Stimulated activated naive B cell treated with anti-CD40 and anti-IgM and Interleukin-4, amounts not matched to agents 10 μg/mL and 1 μg/mL and 100 μg/mL, for 72 hours (primary cell): ENCODE measurements at regions not wholly inside any gene's neighbourhood (a gene's known extent, or its start where the extent isn't known, plus 50 kb on each side); places are given as distances from the start of the nearest gene placed in this dataset.
"Not testable (repeated sequence)": the region's sequence is repeated elsewhere in the genome, so short reads cannot be mapped to it uniquely, and the experiment has no call there.

Source experiments
- ATAC-seq, 2 donors: fragments of 150-1000 bp; cut with Tn5 transposase; replicated peaks; 2 replicates each; pipeline ENCODE4 v1.10.0; 2021; ENCODE audit warnings: moderate library complexity in 1 of 2
- DNase-seq: peaks from one replicate; pipeline ENCODE4 v3.0.0; 2021
- H3K27ac Mint-ChIP-seq: one replicate; pipeline ENCODE4 v1.8.0; 2022; ENCODE audit warnings: mild to moderate bottlenecking, mixed read lengths
- H3K27me3 Mint-ChIP-seq, 2 donors: one replicate each; pipeline ENCODE4 v1.8.0; 2022; ENCODE audit warnings: mixed read lengths in 2 of 2
- H3K36me3 Mint-ChIP-seq, 2 donors: one replicate each; pipeline ENCODE4 v1.8.0; 2022; ENCODE audit warnings: mixed read lengths in 2 of 2, mild to moderate bottlenecking in 1 of 2
- H3K4me1 Mint-ChIP-seq, 2 donors: one replicate each; pipeline ENCODE4 v1.8.0; 2022; ENCODE audit warnings: mixed read lengths in 2 of 2, mild to moderate bottlenecking in 1 of 2
- H3K4me3 Mint-ChIP-seq, 2 donors: one replicate each; pipeline ENCODE4 v1.8.0; 2022; ENCODE audit warnings: mild to moderate bottlenecking in 2 of 2, mixed read lengths in 2 of 2, moderate library complexity in 1 of 2
- H3K9me3 Mint-ChIP-seq, 2 donors: one replicate each; pipeline ENCODE4 v1.8.0; 2022; ENCODE audit warnings: mixed read lengths in 2 of 2, mild to moderate bottlenecking in 1 of 2

DNA sequence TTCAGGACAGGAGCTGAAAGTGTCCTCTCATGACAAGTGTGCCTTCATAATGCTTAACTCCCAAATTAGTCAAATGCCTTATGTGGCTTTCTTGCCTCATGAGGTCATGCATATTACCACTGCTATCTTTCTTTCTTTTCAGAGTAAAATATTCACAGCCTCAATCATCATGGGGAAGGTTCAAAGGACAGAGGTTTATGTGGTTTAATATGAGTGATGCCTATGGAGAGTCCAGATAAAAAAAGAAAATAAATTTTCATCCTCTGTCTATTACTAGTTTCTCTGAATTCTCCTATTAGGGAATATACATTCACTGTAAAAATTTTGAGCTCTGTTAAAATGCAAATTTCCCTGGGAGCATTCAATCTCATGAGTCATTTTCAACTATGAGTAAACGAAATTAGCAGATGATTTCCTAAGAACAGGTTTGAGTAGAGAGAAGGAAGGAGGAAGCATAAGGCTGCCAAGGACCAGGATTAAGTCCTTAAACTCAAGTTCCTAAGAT is 396.9 kb upstream of the ADGRB3 start:
- Mint-ChIP-seq H3K9me3 (no peaks in the 10 kb centered on the region), H3K36me3 (no peaks in the 10 kb centered on the region), H3K4me1 (no peaks in the 10 kb centered on the region), H3K27me3 (no peaks in the 10 kb centered on the region), H3K27ac (no peak overlapping the region), H3K4me3 (peak overlapping the region in 1 of 2 donors; percentile 7)
- no peak for DNase-seq
- peak; percentile 67 to 72 for ATAC-seq

DNA sequence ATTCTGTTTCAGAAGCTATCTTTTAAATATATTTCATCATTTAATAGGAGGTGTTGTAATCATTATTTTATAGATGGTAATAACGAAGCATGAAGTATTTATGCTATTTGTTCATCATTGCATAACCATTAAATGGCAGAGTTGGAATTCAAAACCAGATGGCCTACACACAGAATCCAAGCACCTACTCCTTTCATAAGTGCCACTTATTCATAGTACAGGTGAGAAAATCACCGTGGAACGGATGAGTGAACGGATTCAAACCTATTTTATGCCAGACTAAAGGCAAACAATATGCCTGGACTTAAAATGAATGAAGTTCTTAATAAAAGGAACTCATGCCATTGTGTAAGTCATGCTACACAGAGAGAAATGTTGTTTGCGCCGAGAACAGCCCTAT is 397.9 kb upstream of the ADGRB3 start:
- no peak for DNase-seq
- no peak overlapping the region for H3K4me3 Mint-ChIP-seq
- ATAC-seq: no peak
- H3K9me3 Mint-ChIP-seq: no peaks in the 10 kb centered on the region
- H3K36me3 Mint-ChIP-seq: no peaks in the 10 kb centered on the region
- H3K27me3 Mint-ChIP-seq: no peaks in the 10 kb centered on the region
- no peak overlapping the region for H3K27ac Mint-ChIP-seq
- H3K4me1 Mint-ChIP-seq: no peaks in the 10 kb centered on the region

DNA sequence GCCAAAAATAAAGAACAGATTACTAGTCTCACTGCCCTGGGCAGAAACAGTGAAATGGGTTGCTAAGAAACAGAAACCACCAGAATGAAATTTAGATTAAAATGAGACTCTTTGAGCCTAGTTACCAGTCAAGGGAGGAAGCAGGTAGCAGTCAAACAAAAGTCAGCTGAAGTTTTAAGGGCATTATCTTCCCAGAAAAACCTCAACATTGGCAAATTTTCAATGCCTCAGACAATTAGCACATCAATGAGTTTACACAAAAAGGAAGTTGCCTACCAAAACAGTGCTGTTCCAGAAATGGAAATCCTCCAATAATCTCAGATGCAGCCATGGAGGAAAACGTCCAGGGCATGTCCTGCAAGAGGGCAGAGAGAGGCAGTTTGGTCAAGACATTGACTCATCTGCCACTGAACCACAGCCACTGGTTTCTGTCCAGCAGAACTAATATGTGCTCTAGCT is 399.7 kb upstream of the ADGRB3 start:
- no peaks in the 10 kb centered on the region for H3K27me3 Mint-ChIP-seq
- H3K27ac Mint-ChIP-seq: no peak overlapping the region
- ATAC-seq (no peak), DNase-seq (no peak)
- H3K4me1 Mint-ChIP-seq: no peaks in the 10 kb centered on the region
- H3K36me3 Mint-ChIP-seq: no peaks in the 10 kb centered on the region
- H3K9me3 Mint-ChIP-seq: no peaks in the 10 kb centered on the region
- no peak overlapping the region for H3K4me3 Mint-ChIP-seq

DNA sequence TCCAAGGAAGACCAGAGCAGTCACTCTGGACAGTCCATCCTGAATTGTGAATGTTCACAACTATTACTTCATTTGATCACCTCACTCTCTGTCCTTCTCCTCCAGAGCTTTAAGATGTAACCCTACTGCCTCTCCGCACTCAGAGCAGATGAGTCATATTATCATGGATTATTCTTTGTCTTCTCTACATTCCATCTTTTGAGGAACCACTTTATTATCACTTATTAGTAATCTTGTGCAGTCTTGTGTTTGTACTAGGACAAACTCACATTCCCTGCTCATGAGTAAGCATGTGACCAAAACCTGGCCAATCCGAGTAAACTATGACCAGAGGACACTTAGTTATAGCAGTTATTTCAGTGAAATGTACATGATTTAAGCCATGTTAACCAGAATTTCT is 401.5 kb upstream of the ADGRB3 start:
- no peak overlapping the region for H3K4me3 Mint-ChIP-seq
- no peaks in the 10 kb centered on the region for H3K4me1 Mint-ChIP-seq
- H3K27ac Mint-ChIP-seq: no peak overlapping the region
- H3K27me3 Mint-ChIP-seq: no peaks in the 10 kb centered on the region
- ATAC-seq (no peak), DNase-seq (no peak)
- H3K36me3 Mint-ChIP-seq: no peaks in the 10 kb centered on the region
- H3K9me3 Mint-ChIP-seq: no peaks in the 10 kb centered on the region

DNA sequence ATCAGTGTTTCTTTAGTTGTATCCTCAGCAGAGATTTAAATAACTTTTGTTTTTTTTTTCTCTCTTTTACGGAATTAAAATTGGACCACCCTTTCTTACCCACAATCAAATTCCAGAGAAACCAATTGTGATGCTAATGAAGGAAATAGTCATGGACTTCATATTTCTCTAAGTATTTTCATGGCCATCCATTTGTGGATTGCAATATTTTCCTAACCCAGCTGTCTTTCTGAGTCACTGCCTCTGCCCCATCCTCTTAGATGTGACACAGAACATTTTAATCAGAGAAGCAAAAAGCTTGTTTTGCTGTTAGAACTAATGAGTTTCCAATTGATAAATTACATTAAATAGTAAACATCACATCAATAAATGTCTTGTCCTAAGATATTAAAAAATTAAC is 405.5 kb upstream of the ADGRB3 start:
- no peaks in the 10 kb centered on the region for H3K9me3 Mint-ChIP-seq

DNA sequence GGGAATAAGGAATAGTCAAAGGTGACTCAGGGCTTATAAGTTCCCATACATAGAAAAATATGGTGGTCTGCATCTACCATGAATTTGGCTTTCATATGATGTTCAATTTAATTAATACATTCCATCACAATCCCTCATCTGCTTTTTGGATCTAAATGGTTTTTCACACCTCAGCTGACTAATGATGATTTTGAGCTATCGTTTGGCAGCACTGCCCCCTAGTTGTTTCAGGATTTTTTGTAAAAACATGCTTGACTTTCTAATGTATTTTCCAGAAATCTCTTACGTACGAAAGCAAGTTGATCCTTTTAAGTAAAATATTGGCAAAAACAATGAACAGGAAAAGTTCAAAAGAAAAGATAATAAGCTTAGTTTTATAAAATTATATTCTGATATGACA is 408.6 kb upstream of the ADGRB3 start:
- Mint-ChIP-seq H3K4me1 (no peaks in the 10 kb centered on the region), H3K27ac (no peak overlapping the region), H3K9me3 (no peaks in the 10 kb centered on the region), H3K27me3 (no peaks in the 10 kb centered on the region), H3K36me3 (no peaks in the 10 kb centered on the region), H3K4me3 (no peak overlapping the region)
- ATAC-seq (no peak), DNase-seq (no peak)

More for the DNA sequence above, 405.5 kb upstream of the ADGRB3 start:
- no peaks in the 10 kb centered on the region for H3K27me3 Mint-ChIP-seq
- no peak overlapping the region for H3K4me3 Mint-ChIP-seq
- no peak for DNase-seq
- ATAC-seq: no peak
- no peaks in the 10 kb centered on the region for H3K4me1 Mint-ChIP-seq
- no peaks in the 10 kb centered on the region for H3K36me3 Mint-ChIP-seq
- no peak overlapping the region for H3K27ac Mint-ChIP-seq

DNA sequence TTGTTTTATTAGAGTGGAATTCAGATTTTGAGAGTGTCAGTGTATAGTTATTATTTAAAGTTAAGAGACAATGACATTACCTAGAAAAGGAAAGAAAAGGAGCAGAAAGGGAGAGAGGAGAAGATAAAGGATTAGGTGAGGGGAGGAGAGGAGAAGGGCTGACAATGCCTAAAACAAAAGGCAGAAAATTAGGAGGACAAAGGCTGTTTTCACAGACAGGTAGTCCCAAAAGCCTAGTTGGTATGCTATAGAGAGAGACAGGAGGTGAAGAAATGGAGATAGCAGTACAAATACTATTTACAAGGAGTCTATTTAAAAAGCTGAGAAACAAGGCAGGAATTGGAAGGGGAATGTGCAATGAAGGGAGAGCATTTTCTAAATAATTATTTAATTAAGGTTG is 409.4 kb upstream of the ADGRB3 start:
- no peaks in the 10 kb centered on the region for H3K36me3 Mint-ChIP-seq
- no peak overlapping the region for H3K27ac Mint-ChIP-seq
- H3K27me3 Mint-ChIP-seq: no peaks in the 10 kb centered on the region
- no peaks in the 10 kb centered on the region for H3K9me3 Mint-ChIP-seq
- DNase-seq: no peak
- H3K4me1 Mint-ChIP-seq: no peaks in the 10 kb centered on the region
- ATAC-seq: no peak
- no peak overlapping the region for H3K4me3 Mint-ChIP-seq

DNA sequence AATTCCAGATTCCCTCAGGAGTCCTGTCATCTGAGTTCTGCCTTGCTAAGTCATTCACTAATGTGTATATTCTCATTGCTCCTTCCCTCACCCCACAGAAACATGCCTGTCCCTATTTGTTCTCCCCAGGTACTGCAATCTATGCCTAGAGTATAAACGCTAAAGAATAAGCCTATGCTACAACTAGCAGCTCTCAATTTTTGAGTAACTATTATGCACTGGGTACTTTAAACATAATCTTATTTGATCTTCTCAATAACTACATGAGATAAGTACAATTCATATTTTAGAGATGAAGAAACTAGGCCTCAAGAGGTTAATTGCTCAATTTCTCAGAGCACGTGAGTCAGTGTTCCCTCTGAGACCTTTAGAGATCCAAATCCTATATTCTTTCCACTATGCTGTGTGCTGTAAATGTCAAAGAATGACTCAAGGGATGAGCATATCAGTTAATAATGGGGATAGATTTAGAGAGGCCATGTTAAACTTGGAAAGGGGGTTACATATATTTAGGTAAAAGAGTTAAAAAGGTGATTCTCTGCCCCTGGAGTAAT is 423.8 kb upstream of the ADGRB3 start:
- Mint-ChIP-seq H3K27me3 (no peaks in the 10 kb centered on the region), H3K4me3 (no peak overlapping the region), H3K36me3 (no peaks in the 10 kb centered on the region), H3K27ac (no peak overlapping the region), H3K4me1 (no peaks in the 10 kb centered on the region), H3K9me3 (peaks cover 18 to 23% of the 10 kb centered on the region in 2 donors)
- DNase-seq (no peak), ATAC-seq (no peak)

DNA sequence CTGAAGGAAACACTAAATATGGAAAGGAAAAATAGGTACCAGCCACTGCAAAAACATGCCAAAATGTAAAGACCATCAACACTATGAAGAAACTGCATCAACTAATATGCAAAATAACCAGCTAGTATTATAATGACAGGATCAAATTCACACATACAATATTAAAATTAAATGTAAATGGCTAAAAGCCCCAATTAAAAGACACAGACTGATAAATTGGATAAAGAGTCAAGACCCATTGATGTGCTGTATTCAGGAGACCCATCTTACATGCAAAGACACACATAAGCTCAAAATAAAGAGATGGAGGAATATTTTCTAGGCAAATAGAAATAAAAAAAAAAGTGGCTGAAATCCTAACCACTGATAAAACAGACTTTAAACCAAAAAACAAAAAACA is 427.5 kb upstream of the ADGRB3 start:
- H3K4me3 Mint-ChIP-seq, H3K4me1 Mint-ChIP-seq, DNase-seq, H3K27ac Mint-ChIP-seq, H3K27me3 Mint-ChIP-seq, H3K36me3 Mint-ChIP-seq, ATAC-seq: not testable (repeated sequence)
- peaks cover 11 to 15% of the 10 kb centered on the region in 2 donors for H3K9me3 Mint-ChIP-seq

DNA sequence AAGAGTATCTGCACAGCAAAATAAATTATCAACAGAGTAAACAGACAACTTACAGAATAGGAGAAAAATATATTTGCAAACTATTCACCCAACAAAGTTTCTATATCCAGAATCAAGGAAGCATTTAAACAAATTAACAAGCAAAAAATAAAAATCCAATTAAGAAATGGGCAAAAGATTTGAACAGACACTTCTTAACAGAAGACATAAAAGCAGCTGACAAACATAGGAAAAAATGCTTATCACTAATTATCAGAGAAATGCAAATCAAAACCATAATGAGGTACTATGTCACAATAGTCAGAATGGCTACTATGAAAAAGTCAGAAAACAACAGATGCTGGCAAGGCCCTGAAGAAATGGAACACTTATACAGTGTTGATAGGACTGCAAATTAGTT is 434.2 kb upstream of the ADGRB3 start:
- Mint-ChIP-seq H3K27me3 (no peaks in the 10 kb centered on the region), H3K4me3 (no peak overlapping the region), H3K4me1 (no peaks in the 10 kb centered on the region), H3K9me3 (peaks cover 3 to 12% of the 10 kb centered on the region in 2 donors), H3K36me3 (no peaks in the 10 kb centered on the region), H3K27ac (no peak overlapping the region)
- ATAC-seq (no peak), DNase-seq (no peak)

DNA sequence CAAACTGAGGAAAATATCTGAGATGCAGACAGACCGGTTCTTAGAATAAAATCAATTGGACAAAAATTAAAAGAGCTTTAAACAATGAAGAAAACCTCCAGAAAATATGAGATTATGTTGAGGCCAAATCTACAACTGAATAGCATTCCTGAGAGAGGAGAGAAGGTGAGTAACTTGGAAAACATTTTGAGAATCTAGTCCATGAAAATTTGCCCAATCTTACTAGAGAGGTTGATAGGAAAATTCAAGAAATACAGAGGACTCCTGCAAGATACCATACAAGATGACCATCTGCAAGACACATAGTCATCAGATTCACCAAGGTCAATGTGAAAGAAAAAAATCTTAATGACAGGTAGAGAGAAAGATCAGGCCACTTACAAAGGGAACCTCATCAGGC is 437.7 kb upstream of the ADGRB3 start:
- H3K4me1 Mint-ChIP-seq: no peaks in the 10 kb centered on the region
- H3K4me3 Mint-ChIP-seq: no peak overlapping the region
- no peak for ATAC-seq
- no peaks in the 10 kb centered on the region for H3K36me3 Mint-ChIP-seq
- H3K27me3 Mint-ChIP-seq: no peaks in the 10 kb centered on the region
- DNase-seq: no peak
- H3K9me3 Mint-ChIP-seq: peaks cover 3 to 12% of the 10 kb centered on the region in 2 donors
- no peak overlapping the region for H3K27ac Mint-ChIP-seq

DNA sequence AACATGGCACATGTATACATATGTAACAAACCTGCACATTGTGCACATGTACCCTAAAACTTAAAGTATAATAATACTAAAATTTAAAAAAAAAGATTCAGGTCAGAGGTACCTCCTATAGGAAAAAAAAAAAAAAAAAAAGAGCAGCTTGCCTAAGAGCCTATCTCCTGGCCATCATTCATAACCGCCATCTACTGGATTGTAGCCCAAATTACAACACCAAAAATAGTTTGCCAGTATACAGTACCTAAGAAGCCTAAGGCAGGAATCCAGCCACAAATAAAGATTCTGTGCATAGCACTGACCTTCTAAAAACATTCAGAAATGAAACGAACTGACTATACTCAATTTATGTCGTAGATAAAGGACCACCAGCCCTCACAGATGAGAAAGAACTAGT is 438.4 kb upstream of the ADGRB3 start:
- no peak overlapping the region for H3K27ac Mint-ChIP-seq
- DNase-seq (no peak), ATAC-seq (peak; percentile 45 to 57)
- no peaks in the 10 kb centered on the region for H3K27me3 Mint-ChIP-seq
- H3K4me3 Mint-ChIP-seq: no peak overlapping the region
- H3K9me3 Mint-ChIP-seq: peaks cover 3 to 12% of the 10 kb centered on the region in 2 donors
- no peaks in the 10 kb centered on the region for H3K4me1 Mint-ChIP-seq
- no peaks in the 10 kb centered on the region for H3K36me3 Mint-ChIP-seq

DNA sequence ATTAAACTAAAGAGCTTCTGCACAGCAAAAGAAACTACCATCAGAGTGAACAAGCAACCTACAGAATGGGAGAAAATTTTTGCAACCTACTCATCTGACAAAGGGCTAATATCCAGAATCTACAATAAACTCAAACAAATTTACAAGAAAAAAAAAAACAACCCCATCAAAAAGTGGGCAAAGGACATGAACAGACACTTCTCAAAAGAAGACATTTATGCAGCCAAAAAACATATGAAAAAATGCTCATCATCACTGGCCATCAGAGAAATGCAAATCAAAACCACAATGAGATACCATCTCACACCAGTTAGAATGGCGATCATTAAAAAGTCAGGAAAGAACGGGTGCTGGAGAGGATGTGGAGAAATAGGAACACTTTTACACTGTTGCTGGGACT is 439.3 kb upstream of the ADGRB3 start:
- not testable (repeated sequence) for H3K36me3 Mint-ChIP-seq, H3K27ac Mint-ChIP-seq, H3K9me3 Mint-ChIP-seq, ATAC-seq, H3K4me1 Mint-ChIP-seq, H3K27me3 Mint-ChIP-seq, H3K4me3 Mint-ChIP-seq, DNase-seq

DNA sequence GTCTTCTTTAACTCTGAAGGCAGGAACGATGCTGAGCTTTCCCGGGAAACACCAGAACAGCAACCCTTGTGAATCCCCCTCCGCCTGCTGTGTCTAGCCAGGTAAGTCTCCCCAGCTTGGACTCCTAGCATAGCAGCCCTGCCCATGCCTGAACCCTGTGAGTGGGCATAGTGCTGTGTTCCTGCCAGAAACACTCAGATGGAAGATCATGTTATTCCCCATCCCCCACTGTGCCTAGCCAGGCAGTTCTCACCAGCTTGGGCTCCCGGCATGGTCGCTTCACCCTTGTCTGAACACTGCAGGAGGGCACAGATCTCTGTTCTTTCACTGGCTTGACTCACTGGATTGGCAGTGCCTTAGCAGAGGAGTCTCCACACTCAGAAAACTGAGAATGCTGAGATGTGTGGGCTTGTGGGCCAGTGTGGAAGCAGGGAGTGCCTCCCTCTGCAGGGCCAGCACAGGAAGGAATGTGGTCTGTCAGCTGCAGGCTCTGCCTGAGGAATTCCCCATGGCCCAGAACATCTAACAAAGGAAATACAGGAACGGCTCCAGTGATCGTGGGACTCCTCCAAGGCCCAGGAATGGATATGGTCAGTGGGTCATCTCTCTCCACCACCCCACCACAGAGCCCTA is 440.1 kb upstream of the ADGRB3 start:
- no peak for ATAC-seq
- Mint-ChIP-seq H3K27me3 (no peaks in the 10 kb centered on the region), H3K36me3 (no peaks in the 10 kb centered on the region), H3K4me3 (no peak overlapping the region), H3K9me3 (peaks cover 1 to 4% of the 10 kb centered on the region in 2 donors), H3K4me1 (no peaks in the 10 kb centered on the region), H3K27ac (no peak overlapping the region)
- DNase-seq: no peak

DNA sequence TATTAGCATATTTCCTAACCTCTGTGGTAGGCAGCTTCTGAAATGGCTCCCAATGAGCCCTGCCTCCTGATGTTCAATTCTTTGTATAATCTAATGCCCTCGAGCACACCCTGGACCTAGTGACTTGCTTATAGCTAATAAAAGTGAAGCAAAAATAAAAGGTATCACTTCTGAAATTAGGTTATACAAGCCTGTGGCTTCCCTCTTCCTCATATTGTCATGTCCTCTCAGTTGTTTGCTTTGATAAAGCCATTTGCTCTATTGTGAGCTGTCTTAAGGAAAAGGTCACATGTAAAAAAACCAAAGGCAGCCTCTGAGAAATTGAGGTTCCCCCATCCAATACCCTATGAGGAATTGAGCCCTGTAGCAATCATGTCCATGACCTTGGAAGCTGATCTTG is 442.1 kb upstream of the ADGRB3 start:
- Mint-ChIP-seq H3K36me3 (no peaks in the 10 kb centered on the region), H3K27me3 (no peaks in the 10 kb centered on the region), H3K4me3 (no peak overlapping the region), H3K9me3 (peaks cover 0 to 1% of the 10 kb centered on the region in 2 donors), H3K27ac (no peak overlapping the region), H3K4me1 (no peaks in the 10 kb centered on the region)
- DNase-seq (no peak), ATAC-seq (peak; percentile 14 to 67)
